Astrocyte (in vitro differentiated cells and primary cell): ENCODE measurements at regions not wholly inside any gene's neighbourhood (a gene's known extent, or its start where the extent isn't known, plus 50 kb on each side); places are given as distances from the start of the nearest gene placed in this dataset.

Experiments used
- EZH2 ChIP-seq: IDR thresholded peaks from 2 replicates; pipeline ENCODE4 v1.6.1; 2012; ENCODE audit warnings: mild to moderate bottlenecking, low read length, inconsistent platforms; ENCODE audit not compliant: insufficient read depth
- TF ChIP-seq, protein P1 (sequence below): IDR thresholded peaks from 2 replicates; pipeline ENCODE4 v1.5.1; 2011; ENCODE audit warnings: low read depth, mild to moderate bottlenecking, inconsistent platforms, low read length, moderate library complexity; ENCODE audit not compliant: insufficient read depth

GRCh38 chr4:26141051-26141721, 179.6 kb upstream of the RBPJ start:
- TF ChIP-seq, protein P1, sequence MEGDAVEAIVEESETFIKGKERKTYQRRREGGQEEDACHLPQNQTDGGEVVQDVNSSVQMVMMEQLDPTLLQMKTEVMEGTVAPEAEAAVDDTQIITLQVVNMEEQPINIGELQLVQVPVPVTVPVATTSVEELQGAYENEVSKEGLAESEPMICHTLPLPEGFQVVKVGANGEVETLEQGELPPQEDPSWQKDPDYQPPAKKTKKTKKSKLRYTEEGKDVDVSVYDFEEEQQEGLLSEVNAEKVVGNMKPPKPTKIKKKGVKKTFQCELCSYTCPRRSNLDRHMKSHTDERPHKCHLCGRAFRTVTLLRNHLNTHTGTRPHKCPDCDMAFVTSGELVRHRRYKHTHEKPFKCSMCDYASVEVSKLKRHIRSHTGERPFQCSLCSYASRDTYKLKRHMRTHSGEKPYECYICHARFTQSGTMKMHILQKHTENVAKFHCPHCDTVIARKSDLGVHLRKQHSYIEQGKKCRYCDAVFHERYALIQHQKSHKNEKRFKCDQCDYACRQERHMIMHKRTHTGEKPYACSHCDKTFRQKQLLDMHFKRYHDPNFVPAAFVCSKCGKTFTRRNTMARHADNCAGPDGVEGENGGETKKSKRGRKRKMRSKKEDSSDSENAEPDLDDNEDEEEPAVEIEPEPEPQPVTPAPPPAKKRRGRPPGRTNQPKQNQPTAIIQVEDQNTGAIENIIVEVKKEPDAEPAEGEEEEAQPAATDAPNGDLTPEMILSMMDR, result no peak
- TF ChIP-seq EZH2, result no peak
